GM18909 (cell line): ENCODE measurements at regions not wholly inside any gene's neighbourhood (a gene's known extent, or its start where the extent isn't known, plus 50 kb on each side); places are given as distances from the start of the nearest gene placed in this dataset.

Experiments used
- ATAC-seq: cut with Tn5 transposase; IDR thresholded peaks from one replicate; pipeline ENCODE4 v1.9.1; 2021; ENCODE audit warnings: mild to moderate bottlenecking; ENCODE audit not compliant: unreplicated experiment, poor library complexity

- peak; percentile 49 for ATAC-seq
These were observed 77.1 kb upstream of the ATP11B start for GRCh38 chr3:182716114-182716688.

GRCh38 chr3:182717216-182717615 is 76.1 kb upstream of the ATP11B start:
- ATAC-seq = peak; percentile 86

GRCh38 chr3:182722907-182723306 is 70.4 kb upstream of the ATP11B start:
- ATAC-seq = no peak

DNA sequence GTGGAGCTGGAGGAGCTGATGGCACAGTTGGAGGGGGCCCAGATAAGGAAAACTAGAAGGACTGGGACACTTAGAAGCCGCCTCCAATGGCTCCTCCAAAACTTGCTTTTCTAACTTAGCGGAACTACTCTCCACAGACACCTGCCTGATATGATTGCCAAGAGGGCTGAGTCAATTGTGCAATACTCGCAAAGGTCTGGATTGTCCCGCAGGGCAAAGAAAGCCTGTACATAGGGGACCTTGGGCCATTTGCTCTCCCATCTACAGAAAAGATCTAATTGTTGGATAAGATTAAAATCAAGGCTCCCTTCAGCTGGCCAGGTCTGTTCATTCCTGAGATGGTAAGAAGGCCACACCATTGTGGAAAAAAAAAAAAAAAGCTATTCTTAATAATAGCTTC is 69.7 kb upstream of the ATP11B start:
- no peak for ATAC-seq

DNA sequence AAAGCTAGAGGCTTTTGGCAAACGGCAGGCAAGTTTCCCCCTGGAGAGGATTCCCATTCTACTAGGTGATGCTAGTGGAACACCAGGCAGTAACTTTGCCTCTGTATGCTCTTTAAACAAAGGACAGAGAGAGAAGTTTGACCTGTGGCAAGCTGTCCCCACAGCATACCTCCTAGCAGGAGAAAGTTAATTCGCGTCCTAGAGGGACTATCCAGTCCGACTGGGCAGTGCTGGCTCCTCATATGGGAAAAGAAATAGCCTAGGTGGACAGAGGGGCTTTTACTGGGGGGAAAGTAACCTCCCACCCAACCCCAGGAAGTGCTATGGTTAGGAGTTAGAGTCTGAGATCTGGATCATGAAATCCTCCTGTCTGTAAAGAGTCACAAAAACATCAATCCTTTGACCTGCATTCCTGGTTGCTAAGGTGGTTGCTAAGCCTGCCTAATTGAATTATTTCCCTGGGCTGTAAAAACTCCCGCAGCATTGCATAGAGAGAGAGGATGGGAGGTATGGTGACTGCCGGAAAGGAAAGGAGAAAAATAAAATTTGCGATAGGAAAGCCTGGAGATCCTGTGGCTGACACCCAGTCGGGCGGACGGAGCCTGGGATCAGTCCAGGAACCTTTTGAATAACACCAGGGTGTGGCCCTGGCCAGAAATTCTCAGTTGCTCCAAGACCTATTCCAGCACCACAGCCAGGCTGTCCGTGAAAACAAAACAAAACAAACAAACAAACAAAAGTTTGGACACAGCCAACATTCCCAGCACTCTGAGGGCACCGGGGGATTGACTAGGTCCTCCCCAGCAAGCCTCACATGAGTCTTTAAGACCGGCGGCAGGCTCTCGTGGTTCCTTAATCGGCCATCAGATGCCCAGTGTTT is 67.7 kb upstream of the ATP11B start:
- no peak for ATAC-seq

DNA sequence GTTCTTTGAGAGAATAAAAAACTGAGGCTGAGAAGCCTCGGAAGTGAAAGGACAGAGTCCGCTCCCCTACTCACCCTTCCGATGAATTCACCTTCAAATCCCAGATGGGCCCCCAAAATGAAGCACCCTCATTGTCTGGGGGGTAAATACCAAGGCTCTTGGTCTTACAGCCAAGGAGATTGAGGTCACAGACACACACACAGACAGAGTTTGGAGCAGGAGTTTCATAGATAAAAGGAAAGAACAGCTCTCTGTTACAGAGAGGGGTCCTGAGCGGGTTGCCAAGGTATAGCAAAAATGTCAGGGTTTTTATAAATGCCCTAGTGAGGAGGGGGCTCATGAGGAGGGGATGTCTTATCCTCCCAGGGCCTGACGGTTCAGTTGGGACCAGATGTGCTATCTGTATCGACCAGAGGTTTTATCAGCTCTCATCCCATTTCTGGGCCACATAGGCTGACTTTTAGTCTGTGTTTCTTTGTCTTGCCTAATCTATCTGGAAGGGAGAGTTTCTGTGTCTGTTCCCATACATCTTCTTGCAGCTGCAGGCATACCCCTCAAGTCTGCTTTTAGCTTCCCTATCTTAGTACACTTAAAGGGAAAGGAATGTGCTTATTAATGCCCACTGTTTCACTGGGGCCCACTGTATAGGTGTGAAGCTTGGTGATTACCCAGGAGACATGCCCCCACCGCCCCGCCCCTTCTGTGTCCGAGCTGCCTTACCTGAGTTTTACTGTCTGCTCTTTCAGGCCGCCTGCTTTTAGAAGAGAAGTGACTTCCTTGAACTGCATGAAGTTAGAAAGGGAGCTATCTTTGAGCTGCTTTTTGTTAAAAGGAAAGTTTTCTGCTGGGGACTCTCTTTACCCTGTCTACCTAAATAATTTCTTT is 66.8 kb upstream of the ATP11B start:
- no peak for ATAC-seq

DNA sequence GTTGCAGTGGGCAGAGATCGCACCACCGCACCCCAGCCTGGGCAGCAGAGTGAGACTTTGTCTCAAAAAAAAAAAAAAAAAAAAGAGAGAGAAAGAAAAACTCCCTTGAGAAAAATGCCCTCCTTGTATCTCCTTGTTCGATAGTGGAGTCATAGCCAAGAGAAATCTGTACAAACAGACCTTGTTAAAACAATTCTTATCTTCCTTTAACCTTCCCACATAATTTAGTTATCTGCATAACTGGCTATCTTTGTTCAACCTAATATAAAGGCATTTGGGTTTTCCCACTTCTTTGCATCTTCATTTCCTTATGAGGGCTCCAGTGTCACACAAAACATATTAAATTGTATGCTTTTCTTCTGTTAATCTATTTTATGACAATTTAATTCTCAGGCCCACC is 65.1 kb upstream of the ATP11B start:
- ATAC-seq = no peak

GRCh38 chr3:182729903-182730674 is 63.2 kb upstream of the ATP11B start:
- peak; percentile 84 for ATAC-seq

DNA sequence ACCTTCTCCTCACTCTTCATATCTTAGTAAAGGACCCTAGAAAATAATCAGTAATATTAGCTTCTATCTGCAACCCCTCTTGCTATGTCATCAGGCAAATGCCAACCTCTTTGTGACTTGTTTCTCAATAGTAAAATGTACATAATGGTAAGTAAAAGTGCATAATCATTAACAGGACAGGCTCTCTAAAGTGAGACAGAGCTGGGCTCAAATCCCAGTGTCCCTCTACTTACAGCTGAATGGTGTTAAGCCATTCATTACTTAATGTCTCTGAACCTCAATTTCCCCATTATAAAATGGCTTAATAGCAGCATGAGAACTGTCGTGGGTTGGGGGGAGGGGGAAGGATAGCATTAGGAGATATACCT is 62.6 kb upstream of the ATP11B start:
- ATAC-seq = peak; percentile 19

DNA sequence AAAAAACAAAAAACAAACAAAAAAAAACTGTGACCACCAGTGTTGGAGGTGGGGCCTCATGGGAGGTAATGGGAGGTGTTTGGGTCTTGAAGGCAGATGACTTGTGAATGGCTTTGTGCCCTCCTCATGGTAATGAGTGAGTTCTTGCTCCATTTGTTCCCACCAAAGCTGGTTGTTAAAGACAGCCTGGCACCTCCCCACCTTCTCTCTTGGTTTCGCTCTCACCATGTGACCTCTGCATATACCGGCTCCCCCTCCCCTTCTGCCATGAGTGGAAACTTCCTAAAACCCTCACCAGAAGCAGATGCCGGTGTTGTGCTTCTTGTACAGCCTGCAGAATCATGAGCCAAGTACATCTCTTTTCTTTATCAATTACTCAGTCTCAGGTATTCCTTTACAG is 61.5 kb upstream of the ATP11B start:
- ATAC-seq = no peak

DNA sequence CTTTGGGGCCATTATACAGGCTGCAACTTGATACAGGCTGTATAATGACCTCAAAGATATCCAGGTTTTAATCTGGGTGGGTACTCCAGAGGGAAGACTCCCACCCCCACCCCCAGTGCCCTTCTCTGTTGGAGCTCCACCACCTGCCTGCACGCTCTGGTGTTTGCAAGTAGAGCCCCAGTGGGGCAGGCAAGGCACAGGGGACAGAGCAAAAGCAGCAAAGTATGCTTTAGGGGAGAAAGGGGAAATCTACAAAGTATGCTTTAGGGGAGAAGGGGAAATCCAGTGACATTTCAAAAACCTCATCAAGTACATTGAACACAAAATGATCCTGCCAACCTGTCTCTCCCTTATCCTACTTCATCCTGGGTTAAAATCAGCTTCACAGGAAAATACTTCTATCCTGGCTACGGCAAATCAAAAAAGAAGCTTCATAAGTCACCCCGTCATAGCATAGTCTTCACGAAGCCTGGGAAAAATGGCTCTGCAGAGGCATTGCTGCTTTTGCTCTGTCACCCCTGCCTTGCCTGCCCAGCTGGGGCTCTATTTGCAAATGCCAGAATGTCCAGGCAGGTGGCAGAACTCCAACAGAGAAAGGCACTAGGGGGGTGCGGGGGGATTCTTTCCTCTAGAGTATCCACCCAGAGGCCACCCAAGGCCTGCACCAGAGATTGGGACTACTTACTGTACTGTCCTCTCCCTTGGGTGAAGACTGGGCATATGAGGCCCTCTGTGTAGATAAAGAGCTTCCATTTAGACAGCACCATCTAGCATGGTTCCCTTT is 60.9 kb upstream of the ATP11B start:
- ATAC-seq = no peak

DNA sequence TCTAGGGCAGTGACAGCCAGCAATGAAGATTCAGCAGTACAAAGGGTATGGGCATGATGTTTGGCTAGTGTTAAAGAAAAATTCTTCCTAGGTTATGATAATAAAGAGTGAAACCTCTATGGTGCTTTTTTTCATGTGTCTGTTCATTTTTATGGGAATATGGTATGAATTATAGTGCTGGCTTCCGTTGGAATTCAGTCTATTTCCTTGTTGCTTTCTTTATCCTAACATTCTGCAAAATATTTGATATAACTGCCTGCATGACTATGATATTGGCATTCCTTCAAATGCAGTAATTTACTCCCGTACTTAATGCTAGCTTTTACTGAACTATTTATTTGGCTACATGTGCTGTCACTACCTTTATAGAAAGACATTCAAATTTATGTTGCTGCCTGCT is 57.6 kb upstream of the ATP11B start:
- no peak for ATAC-seq

DNA sequence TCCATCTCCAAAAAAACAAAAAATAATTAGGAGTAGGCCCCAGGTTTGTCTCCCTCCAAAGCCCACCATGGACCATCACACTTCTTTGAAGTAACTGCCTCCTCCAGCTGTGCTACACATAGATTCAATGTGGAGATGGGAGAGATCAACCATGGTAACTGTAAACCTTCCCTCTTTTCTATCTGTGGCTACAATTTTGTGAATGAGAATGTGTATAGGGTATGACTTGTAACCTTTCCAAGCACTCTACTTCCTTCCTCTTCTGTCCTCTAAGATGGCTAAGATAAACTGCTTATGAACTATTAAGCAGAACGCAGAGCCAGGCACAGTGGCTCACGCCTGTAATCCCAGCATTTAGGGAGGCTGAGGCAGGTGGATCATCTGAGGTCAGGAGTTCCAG is 55.5 kb upstream of the ATP11B start:
- ATAC-seq = no peak

DNA sequence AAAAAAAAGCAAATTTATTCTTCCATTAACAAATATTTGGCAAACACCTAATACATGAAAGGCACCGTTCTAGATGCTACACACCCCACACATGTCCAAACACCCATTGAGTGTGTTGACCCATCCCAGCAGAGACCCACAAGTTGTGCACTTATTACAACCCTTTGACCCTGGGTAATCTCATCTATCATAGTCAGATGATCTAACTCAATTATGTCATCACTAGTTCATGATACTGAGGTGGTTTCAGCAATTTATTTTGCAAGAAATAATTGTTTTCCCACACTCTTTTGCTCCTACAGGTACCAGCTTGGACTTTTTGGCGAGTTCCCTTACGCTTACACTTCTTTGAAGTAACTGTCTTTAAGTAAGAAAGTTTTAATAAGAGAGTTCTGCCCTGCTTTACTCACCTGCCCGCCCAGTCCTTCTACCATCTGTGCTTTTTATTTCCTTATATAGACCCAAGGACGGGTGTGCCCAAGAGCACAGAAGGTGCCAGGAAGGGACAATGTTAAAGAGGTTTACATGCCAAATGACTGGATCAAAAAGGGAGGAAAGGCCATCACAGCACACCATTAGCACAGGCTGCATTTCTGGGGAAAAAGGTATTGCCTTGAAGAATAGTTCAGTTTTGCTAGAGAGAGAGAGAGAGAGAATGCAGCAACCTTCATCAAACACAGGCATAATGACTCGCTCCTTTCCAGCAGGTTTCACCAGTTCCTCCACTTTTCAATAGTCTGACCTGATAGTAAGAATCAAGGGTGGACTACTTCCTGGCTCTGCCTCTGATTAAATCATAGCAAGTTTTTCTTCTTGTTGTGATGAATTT is 54.5 kb upstream of the ATP11B start:
- ATAC-seq = no peak

- ATAC-seq = no peak
These were observed 53.7 kb upstream of the ATP11B start for GRCh38 chr3:182739619-182740018.

DNA sequence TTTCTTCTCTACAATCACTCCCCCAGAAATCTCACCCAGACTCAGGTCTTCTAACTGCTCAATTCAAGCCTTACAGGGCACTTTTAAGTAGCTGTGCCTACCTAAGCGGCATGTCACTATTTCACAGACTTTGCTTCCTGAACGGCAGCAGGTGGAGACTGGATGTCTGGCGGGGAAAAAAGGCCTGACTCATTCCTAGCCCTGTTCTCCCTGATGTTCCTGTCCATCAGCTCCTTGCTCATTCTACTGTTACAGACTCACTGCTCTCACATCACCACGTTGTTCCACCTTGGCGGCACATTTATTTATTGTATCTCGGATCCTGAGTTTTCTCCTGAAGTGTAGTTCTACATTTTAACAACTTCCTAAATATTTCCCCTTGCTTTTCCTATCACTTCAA is 52.6 kb upstream of the ATP11B start:
- ATAC-seq = no peak

DNA sequence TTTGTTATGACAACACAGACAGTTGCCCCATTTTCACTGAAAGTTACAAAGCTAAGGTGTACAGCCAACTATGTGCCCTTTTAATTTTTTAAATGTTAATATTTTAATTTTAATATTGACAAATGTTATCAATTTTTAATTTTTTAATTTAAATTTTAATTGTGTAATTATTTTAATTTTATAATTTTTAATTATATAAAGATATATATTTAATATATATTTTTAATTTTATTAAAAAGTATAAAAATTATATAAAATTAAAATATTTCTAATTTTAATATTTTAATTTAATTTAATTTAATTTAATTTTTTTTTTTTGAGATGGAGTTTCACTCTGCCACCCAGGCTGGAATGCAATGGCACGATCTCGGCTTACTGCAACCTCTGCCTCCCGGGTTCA is 52.1 kb upstream of the ATP11B start:
- no peak for ATAC-seq
